ENCODE measurements at regions not wholly inside any gene's neighbourhood (a gene's known extent, or its start where the extent isn't known, plus 50 kb on each side); places are given as distances from the start of the nearest gene placed in this dataset.

DNA sequence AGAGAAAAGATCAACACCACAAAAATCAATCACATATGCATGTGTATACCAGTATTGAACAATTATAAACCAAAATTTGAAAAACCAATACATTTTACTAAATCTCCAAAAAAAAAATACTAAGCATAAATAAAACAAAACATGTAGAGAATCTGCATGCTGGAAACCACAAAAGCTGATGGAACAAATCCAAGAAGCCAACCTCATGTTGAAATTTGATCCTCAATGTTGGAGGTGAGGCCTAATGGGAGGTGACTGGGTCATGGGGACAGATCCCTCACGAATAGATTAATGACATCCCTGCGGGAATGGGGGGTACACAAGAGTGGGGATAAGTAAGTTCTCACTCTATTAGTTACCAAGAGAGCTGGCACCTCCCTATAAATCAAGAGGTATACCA, 82.5 kb downstream of the OAT start:
- TF ChIP-seq, protein P1, sequence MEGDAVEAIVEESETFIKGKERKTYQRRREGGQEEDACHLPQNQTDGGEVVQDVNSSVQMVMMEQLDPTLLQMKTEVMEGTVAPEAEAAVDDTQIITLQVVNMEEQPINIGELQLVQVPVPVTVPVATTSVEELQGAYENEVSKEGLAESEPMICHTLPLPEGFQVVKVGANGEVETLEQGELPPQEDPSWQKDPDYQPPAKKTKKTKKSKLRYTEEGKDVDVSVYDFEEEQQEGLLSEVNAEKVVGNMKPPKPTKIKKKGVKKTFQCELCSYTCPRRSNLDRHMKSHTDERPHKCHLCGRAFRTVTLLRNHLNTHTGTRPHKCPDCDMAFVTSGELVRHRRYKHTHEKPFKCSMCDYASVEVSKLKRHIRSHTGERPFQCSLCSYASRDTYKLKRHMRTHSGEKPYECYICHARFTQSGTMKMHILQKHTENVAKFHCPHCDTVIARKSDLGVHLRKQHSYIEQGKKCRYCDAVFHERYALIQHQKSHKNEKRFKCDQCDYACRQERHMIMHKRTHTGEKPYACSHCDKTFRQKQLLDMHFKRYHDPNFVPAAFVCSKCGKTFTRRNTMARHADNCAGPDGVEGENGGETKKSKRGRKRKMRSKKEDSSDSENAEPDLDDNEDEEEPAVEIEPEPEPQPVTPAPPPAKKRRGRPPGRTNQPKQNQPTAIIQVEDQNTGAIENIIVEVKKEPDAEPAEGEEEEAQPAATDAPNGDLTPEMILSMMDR (IDR thresholded peaks at IDR 0.05; ENCODE audit: low read depth, low read length) = no peak
- peaks cover 23% of the 10 kb centered on the region for H3K27me3 ChIP-seq (ENCODE audit: insufficient read depth, low read depth, severe bottlenecking)
- H3K27ac ChIP-seq = no peak overlapping the region
- H3K4me3 ChIP-seq (ENCODE audit: low read depth, low read length) = no peak overlapping the region
- no peak for DNase-seq
- H3K36me3 ChIP-seq = no peaks in the 10 kb centered on the region
- H3K9me3 ChIP-seq (ENCODE audit: severe bottlenecking) = peaks cover 11% of the 10 kb centered on the region

DNA sequence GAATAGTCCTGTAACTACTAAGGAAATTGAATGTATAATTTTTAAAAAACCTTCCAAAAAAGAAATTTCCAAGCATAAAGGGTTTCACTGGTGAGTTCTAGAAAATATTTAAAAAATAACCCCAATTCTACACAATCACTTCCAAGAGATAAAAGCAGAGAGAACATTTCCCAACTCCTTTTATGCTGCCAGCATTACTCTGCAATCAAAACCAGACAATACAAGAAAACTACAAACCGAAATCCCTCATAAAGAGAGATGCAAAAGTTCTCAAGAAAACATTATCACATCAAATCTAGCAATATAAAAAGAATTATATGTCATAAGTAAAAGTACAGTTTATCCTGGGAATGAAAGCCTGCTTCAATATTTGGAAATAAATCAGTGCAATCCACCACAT, 84.8 kb downstream of the OAT start:
- H3K27ac ChIP-seq = no peak overlapping the region
- H3K4me3 ChIP-seq (ENCODE audit: low read depth, low read length) = no peak overlapping the region
- peaks cover 11% of the 10 kb centered on the region for H3K9me3 ChIP-seq (ENCODE audit: severe bottlenecking)
- no peak for DNase-seq
- peaks cover 26% of the 10 kb centered on the region for H3K27me3 ChIP-seq (ENCODE audit: insufficient read depth, low read depth, severe bottlenecking)
- H3K36me3 ChIP-seq = no peaks in the 10 kb centered on the region
- TF ChIP-seq, protein P1 (IDR thresholded peaks at IDR 0.05; ENCODE audit: low read depth, low read length) = no peak

DNA sequence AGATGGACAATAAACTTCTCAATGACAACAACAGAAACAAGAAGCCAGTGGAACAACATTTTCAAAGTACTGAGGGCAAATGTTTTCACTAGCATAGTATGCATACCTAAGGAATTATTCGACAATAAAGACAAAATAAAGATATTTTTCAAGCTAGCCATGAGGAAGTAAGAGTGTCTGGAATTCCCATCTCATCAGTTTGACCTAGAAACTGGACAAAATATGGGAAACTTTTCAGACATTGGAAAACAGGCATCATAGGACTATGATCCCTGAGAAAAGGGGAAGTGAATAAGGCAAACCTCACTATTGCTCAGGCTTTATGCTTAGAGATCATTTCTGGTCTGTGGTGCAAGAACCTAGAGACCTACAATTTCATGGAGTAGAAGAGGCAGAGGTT, 86.3 kb downstream of the OAT start:
- H3K4me3 ChIP-seq (ENCODE audit: low read depth, low read length) = no peak overlapping the region
- no peak overlapping the region for H3K27ac ChIP-seq
- H3K27me3 ChIP-seq (ENCODE audit: insufficient read depth, low read depth, severe bottlenecking) = peaks cover 30% of the 10 kb centered on the region
- H3K36me3 ChIP-seq = no peaks in the 10 kb centered on the region
- DNase-seq = no peak
- H3K9me3 ChIP-seq (ENCODE audit: severe bottlenecking) = peaks cover 11% of the 10 kb centered on the region
- TF ChIP-seq, protein P1 (IDR thresholded peaks at IDR 0.05; ENCODE audit: low read depth, low read length) = no peak

DNA sequence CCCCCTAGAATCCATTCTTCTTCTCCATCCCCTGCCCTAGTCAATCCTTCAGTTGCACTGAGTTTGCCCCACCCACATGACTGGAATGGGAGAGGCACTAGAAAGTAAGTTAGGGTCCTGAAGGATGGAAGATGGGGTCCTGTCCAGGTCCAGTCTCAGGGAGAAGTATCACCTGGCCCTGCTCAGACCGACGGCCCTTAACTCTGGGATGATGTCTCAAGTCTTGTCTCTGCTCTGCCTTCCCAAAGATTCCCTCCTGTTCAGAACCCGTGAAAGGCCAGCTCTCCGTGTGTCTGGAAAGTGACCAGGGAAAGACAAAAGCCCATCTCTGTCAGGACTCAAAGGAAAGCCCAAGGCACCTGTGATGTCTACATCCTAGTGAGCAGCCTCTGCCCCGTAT, 88.8 kb downstream of the OAT start:
- H3K9me3 ChIP-seq (ENCODE audit: severe bottlenecking) = peaks cover 11% of the 10 kb centered on the region
- H3K36me3 ChIP-seq = no peaks in the 10 kb centered on the region
- H3K27me3 ChIP-seq (ENCODE audit: insufficient read depth, low read depth, severe bottlenecking) = peaks cover 48% of the 10 kb centered on the region
- TF ChIP-seq, protein P1 (IDR thresholded peaks at IDR 0.05; ENCODE audit: low read depth, low read length) = no peak
- DNase-seq = no peak
- no peak overlapping the region for H3K4me3 ChIP-seq (ENCODE audit: low read depth, low read length)
- H3K27ac ChIP-seq = no peak overlapping the region

DNA sequence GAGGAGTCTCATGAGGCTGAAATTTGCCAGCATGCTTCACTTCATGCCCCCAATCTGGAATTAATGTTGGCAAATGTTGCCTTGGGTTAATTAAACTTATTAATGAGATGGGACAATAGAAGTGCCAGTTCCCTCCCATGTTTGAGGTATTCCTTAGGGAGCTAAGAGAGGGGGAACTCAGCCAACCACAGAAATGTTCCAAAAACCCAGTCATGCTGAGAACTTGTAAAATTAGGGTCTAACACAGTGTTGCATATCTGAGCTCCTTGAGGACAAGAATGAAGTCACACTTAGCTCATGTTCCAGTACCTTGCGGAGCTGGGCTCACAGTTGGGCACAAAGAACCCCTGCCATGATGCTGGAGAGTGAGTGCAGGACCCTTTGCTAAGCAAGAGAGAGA, 89.4 kb downstream of the OAT start:
- DNase-seq = no peak
- H3K36me3 ChIP-seq = no peaks in the 10 kb centered on the region
- H3K27me3 ChIP-seq (ENCODE audit: insufficient read depth, low read depth, severe bottlenecking) = peaks cover 53% of the 10 kb centered on the region
- H3K4me3 ChIP-seq (ENCODE audit: low read depth, low read length) = no peak overlapping the region
- no peak overlapping the region for H3K27ac ChIP-seq
- TF ChIP-seq, protein P1 (IDR thresholded peaks at IDR 0.05; ENCODE audit: low read depth, low read length) = no peak
- peaks cover 11% of the 10 kb centered on the region for H3K9me3 ChIP-seq (ENCODE audit: severe bottlenecking)

DNA sequence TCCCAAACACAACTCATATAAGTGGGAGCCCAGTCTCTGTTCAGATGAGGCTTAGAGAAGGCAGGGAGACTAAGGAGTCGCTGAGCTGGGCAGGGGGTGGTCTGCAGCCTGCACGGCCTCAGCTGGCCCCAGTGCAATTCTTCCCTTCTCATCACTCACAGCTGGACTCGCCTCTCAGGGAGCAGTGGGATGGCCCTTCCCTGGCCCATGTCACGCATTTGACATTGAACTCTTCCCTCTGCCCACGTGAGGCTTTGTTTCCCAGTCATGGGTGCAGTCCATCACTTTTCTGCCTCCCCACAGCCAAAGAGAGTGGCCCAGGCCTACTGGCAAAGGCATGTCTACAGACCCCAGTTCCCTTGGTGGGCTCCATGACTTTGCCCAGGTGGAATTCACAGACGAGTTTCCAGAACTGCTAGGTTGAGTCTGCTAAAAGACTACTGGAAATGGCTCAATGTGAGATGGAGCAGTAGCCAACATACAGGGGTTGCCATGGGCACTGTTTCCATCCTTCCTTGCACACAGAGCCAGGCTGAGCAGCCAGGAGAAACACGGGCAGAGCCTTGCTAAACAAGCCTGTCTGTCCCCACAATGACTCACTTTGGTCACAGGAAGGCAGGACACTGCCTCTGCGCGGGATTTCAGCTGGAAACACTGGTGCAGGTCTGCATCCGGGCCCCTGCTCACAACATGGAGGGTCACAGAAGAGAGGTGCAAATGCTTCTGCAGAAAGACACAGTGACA, 90.1 kb downstream of the OAT start:
- TF ChIP-seq, protein P1 (IDR thresholded peaks at IDR 0.05; ENCODE audit: low read depth, low read length) = no peak
- H3K27me3 ChIP-seq (ENCODE audit: insufficient read depth, low read depth, severe bottlenecking) = peaks cover 53% of the 10 kb centered on the region
- DNase-seq = no peak
- H3K4me3 ChIP-seq (ENCODE audit: low read depth, low read length) = no peak overlapping the region
- no peak overlapping the region for H3K27ac ChIP-seq
- H3K9me3 ChIP-seq (ENCODE audit: severe bottlenecking) = peaks cover 11% of the 10 kb centered on the region
- H3K36me3 ChIP-seq = no peaks in the 10 kb centered on the region
